Midbrain (tissue), 1 donor: ENCODE measurements at regions not wholly inside any gene's neighbourhood (a gene's known extent, or its start where the extent isn't known, plus 50 kb on each side); places are given as distances from the start of the nearest gene placed in this dataset.

Source experiments
- DNase-seq: peaks from one replicate; lab custom pipeline; 2025; lab: John Stamatoyannopoulos, UW

DNA sequence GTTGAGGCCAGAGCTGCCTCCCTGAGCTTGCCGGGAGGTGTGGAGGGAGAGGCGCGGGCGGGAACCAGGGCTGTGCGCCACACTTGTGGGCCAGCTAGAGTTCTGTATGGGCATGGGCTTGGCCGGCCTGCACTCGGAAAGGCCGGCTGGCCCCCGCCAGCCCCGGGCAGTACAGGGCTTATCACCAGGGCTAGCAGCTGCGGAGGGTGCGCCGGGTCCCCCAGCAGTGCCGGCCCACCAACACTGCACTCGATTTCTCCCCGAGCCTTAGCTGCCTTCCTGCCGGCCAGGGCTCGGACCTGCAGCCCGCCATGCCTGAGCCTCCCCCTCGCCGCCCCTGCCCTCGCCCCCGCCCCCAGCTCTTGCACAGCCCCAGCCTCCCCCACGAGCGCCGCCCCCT lies 472.7 kb downstream of the TFAP2A start:
- DNase-seq = no peak

- DNase-seq = no peak
Observed at GRCh38 chr6:9938801-9939200, 476.1 kb downstream of the TFAP2A start.

DNA sequence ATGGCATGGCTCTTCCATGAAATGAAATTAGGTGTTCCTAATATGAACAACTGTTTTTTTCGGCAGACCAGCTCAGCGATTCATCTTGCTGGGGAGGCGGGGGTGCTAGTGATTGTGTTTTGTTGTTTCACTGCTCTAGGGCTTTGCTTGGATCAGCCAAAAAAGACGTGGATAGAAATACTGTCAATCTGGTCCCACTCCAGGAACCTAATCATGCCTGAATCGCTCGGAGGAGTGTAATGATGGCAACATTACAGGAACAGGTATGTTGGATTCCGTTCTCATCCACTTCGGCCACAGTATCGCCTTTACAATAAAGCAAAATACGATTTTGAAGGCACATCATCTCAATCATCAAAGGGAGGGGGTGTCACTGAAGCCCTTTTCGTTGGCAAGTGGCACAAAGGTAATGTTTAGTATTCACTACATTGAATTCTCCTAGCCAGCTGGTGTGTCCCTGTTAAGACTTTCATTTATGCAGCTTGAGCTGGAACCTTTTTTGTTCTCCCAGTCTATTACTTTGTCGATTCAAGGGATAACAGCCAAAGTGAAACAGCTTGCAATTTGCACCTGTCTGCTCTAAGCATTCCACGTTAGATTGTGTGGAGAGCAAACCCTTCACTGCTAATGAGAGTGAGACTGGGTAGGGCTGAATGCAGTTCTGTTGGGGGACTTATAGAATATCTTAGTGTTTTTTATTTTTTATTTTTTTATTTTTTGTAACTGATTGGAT lies 477.7 kb downstream of the TFAP2A start:
- no peak for DNase-seq

GRCh38 chr6:9936551-9936950 lies 478.3 kb downstream of the TFAP2A start:
- DNase-seq = no peak

DNA sequence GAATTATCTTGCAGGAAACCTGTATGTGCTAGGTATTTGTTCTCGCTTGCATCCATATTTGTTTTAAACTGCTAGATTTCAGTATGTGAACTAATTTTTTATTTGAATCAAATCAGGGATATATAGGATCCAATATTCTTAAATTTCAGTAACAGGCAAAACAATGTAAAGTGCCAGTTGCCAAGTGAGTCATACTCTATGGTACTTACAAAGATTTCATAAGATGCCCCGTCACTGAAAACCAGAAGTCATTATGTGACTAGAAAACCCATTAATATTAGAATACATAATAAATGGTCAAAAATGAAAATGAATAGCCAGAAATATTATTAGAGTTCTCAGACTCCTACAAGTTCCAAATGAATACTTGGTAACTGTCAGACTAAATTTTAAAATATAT lies 481.2 kb downstream of the TFAP2A start:
- no peak for DNase-seq

GRCh38 chr6:9927275-9927674 lies 487.6 kb downstream of the TFAP2A start:
- DNase-seq = no peak

GRCh38 chr6:9924971-9925370 lies 489.9 kb downstream of the TFAP2A start:
- no peak for DNase-seq

DNA sequence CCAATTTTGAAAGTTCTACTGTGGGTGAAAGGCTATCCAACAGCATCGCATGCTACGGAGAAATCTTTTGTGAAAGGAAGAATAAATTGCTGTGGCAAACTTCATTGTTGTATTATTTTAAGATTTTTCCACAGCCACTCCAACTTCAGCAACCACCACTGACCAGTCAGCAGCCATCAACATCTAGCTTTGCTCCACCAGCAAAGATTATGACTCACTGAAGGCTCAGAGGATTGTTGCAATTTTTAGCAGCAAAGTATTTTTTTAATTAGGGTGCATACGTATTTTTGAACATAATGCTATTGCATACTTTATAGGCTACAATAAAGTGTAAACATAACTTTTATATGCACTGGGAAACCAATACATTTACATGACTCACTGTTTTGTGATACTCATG lies 493.5 kb downstream of the TFAP2A start:
- no peak for DNase-seq

GRCh38 chr6:9914951-9915350 lies 499.9 kb downstream of the TFAP2A start:
- no peak for DNase-seq

- no peak for DNase-seq
Observed at GRCh38 chr6:9901376-9901775, 513.5 kb downstream of the TFAP2A start.

DNA sequence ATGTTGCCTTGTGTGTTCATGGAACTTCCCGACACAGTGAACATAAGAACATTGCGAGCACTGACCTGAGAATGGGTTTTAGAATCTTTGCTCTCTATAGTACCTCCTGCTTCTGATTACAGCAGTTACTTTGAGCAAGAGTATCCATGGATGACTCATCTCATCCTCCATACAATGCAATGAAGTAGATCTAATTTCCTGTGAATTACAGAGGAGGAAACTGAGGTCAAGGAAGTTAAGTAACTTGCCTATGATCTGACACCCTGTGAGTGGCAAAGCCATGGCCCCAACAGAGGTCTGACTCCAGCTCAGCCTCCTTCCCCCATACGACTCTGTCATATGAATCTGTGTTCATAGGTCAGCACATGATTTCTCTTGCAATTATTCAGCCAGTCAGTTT lies 518.1 kb downstream of the TFAP2A start:
- no peak for DNase-seq

GRCh38 chr6:9890893-9891292 lies 524.0 kb downstream of the TFAP2A start:
- DNase-seq = no peak

GRCh38 chr6:9890469-9890868 lies 524.4 kb downstream of the TFAP2A start:
- no peak for DNase-seq

- DNase-seq = no peak
Observed at GRCh38 chr6:9878535-9878934, 536.3 kb downstream of the TFAP2A start.

DNA sequence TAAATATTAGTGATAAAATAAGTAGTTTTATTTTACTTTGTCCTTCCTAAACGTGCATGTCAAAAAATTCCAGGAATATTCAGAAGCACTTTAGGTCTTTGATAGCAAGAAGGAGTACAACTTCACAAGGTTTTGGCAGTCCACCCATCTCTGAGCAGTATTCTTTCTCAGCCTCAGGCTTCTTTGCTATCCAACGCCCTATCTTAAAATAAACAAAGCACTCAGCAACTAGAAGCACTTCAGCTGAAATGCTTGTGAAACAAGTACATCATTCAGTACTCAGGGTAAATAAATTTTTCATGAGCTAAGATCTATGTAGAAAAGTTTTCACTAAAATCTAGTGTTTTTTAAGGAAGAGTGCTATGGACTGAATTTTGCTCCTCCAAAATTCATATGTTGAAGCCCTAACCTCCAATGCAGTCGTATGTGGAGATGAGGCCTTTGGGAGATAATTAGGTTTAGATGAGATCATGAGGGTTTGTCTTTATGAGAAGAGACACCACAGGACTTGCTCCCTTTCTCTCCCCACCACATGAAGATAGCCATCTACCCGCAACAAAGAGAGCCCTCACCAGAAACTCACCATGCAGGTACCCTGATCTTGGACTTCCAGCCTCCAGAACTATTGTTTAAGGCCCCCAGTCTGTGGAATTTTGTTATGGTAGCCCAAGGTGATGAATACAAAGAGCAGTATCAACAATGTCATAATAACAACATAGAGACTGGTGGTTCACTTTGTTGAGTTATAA lies 539.1 kb downstream of the TFAP2A start:
- DNase-seq = no peak

DNA sequence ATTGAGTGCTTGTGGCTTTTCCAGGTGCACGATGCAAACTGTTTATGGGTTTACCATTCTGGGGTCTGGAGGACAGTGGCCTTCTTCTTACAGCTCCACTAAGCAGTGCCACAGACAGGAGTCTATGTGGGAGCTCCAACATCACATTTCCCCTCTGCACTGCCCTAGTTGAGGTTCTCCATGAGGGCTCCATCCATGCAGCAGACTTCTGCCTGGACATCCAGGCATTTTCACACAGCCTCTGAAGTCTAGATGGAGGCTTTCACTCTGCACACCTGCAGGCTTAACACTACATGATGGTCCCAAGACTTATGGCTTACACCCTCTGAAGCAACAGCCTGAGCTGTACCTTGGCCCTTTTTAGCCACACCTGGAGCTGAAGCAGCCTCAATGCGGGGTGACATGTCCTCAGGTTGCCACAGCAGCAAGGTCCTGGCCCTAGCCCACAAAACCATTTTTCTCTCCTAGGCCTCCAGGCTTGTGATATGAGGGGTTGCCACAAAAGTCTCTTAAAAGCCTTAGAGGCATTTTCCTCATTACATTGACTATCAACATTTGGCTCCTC lies 552.2 kb downstream of the TFAP2A start:
- DNase-seq = no peak

DNA sequence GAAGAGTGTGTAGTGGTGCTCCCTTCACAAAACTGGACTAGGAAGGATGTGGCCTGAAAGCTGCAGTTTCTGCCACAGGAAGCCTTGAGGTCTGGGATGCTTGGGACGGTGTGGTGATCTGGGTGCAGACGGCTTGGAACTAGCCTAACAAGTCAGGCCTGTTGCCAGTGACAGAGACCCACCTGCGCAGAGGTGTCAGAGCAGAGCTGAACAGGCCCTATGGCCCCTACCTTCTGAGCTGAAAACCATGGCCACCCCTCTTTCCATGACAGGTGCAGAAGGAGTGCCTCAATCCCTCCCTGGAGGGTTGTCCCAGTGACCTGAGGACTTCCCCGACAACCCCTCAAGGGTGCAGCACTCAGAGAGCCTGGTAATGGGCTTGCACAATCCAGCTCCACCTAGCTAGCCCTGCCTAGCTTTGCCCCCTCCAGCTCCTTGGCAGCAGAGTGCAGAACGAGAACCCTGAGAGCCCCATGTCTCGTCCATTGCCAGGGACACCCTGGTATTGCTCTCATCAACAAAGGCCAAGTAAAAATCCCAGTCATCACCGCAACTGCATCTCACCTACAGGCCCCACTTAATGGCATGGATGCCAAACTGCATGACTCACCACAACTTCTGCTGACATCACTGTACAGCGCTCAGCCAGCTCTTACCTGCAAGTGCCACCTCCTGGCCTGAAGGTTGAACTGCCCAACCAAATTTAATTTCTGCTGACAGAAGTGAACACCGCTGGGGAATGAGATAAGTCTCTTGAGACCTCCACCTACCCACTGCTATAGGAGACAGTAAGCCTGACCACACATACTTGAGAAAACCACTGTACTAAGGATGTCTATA lies 563.1 kb downstream of the TFAP2A start:
- DNase-seq = no peak

DNA sequence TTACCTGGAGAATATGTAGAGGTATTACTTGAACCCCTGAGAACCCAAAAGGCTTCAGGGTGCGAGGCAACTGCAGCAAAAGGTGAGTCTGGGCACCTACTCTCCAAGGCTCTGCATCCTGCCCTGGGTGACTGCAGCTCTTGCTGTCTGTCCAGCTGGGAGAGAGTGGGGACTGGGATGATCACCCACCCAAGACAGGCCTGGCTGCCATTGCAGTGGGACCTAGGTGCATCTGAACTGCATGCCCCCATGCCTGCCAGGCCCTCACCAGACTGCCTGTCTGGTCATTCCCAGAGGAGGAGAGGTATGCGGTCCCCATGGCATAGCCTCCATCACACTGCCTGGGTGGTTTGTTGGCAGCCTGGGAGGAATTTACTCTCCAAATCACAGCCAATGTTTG lies 563.9 kb downstream of the TFAP2A start:
- DNase-seq = no peak

- no peak for DNase-seq
Observed at GRCh38 chr6:9848094-9848493, 566.8 kb downstream of the TFAP2A start.

DNA sequence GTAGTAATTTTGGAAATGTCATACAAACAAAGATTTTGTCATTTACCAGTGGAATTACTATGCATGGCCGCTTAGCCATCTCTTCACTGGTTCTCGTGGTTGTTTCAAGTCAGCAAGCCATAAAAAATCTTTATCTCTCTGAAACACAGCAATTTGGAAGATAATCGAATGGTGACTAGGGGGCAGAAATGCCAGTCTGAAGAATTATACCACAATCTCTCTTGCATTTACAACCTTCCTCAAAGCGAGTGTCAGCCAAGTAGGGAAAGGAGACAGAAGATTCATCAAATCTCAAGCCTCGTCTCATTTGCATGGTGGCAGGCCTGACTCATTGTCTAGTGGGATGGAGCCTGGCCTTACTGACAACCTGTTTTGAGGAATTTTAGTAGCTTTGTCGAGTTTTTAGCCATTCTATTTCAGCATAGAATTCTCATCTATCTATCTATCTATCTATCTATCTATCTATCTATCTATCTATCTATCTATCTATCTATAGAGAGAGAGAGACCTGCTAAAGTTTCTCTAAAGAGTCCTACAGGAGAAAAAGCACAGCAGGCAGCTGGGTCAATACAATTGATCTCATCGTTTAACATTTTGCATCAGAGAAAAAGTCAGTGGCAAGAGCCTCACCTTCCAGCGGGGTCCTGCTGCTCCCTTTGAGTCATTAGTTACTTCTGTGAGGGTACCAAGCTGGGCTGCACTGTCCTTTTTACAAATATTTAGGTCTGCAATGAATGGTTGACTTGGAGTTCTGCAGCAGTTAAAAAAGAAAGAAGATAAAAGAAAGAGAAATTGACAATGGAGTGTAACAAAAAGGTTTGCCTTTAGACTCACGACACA lies 572.8 kb downstream of the TFAP2A start:
- DNase-seq = no peak

DNA sequence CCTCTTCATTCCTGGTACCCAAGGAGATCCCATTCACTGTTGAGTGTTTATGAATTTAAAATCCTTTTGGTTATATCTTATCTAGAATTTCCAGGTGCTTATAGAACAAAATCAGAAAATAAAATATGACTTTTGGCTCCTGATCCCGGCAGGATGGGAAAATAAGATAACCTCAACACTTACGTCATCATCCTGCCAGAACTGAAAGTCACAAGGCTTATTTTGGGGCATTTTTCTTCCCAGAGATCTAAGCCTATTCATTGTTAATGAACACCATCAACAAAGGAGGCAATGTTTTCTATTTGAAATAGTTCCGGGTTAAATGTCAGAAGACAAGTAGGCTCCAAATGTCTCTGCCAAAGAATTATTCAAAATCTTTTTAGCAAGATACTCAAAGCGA lies 580.6 kb downstream of the TFAP2A start:
- DNase-seq = no peak

DNA sequence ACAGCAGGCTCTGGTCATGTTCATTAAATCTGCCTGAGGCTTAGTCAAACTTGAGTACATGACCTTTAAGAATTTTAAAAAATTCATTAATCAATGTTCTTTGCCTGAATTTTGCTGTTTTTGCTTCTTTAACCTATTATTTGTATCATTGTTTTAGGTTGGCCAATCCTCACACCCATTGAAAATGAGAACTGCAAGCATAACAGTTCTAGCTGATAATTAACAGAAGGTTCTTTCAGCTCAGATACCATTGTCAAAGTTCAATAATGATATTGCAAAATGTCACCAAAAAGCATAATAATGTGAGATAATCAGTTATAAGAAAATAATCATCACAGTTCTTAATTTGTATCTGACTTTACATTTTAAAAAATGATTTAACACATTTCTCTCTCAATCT lies 583.1 kb downstream of the TFAP2A start:
- no peak for DNase-seq
